K562 (cell line): ENCODE measurements at regions not wholly inside any gene's neighbourhood (a gene's known extent, or its start where the extent isn't known, plus 50 kb on each side); places are given as distances from the start of the nearest gene placed in this dataset.

Source experiments
- ATAC-seq: fragments of 200-7000 bp; cut with Tn5 transposase; 3 replicates; pipeline ENCODE4 v1.9.1; 2020; ENCODE audit warnings: moderate library complexity
- BruUV-seq: library from RNA; stranded (reverse); fragments of 400-500 nt; replicated peaks from 2 replicates; lab custom pipeline; 2021; lab: Mats Ljungman, UMichigan
- CTCF ChIA-PET: fragments of 300-600 bp; formaldehyde crosslinking; extraction: SDS; loops from one replicate; lab custom pipeline; 2021; ENCODE audit warnings: low intra/inter-chr PET ratio; lab: Yijun Ruan, JAX
- POLR2A ChIA-PET: fragments of 300-600, 350-650 bp; sonication (Branson Sonifier 250); formaldehyde crosslinking; extraction: SDS; loops from one replicate; lab custom pipeline; 2021; ENCODE audit warnings: antibody characterized with exemption, inconsistent platforms; lab: Yijun Ruan, JAX
- DNase-seq, 4 experiments: peaks; one replicate each; pipeline versions ENCODE4 v3.0.0 to v3.0.0-alpha.2; 2011 to 2018; ENCODE audit warnings: low spot score in 3 of 4, mixed read lengths in 3 of 4; ENCODE audit errors: extremely low read depth in 1 of 4
- FAIRE-seq: peaks from 2 replicates; lab custom pipeline; 2011; peaks lifted over from hg19 to GRCh38; lab: Jason Lieb, UNC
- H2AFZ ChIP-seq: 2 replicates; pipeline ENCODE4 v1.6.0; 2011; ENCODE audit warnings: low read depth, low read length, control low read depth, inconsistent platforms
- H3K27ac ChIP-seq: fragments of 200-600 bp; 3 replicates; pipeline ENCODE4 v1.8.0; 2011; ENCODE audit warnings: low read depth, mild to moderate bottlenecking, control low read depth, inconsistent platforms, low read length, moderate library complexity, mixed read lengths; ENCODE audit errors: extremely low read depth
- H3K27me3 ChIP-seq, 2 experiments: fragments of 300-600 bp in 1 of 2; 2 replicates in 1 of 2; 3 replicates in 1 of 2; pipeline versions ENCODE4 v1.6.0 to v1.8.0; 2011; ENCODE audit warnings: inconsistent platforms in 2 of 2, low read length in 2 of 2, mild to moderate bottlenecking in 1 of 2, mixed read lengths in 1 of 2, moderate library complexity in 1 of 2; ENCODE audit not compliant: control insufficient read depth in 2 of 2, insufficient read depth in 2 of 2
- H3K36me3 ChIP-seq: fragments of 300-600 bp; 3 replicates; pipeline ENCODE4 v1.8.0; 2011; ENCODE audit warnings: mild to moderate bottlenecking, low read length, inconsistent platforms; ENCODE audit not compliant: control insufficient read depth, insufficient read depth
- H3K4me1 ChIP-seq, 2 experiments: fragments of 200-600 bp in 1 of 2; replicated peaks in 1 of 2; 2 replicates in 1 of 2; 3 replicates in 1 of 2; pipeline versions ENCODE4 v1.5.1 to v1.8.0; 2011; ENCODE audit warnings: inconsistent platforms in 2 of 2, low read length in 2 of 2, mild to moderate bottlenecking in 1 of 2, mixed read lengths in 1 of 2, moderate library complexity in 1 of 2; ENCODE audit not compliant: control insufficient read depth in 2 of 2, insufficient read depth in 2 of 2
- H3K4me2 ChIP-seq: 2 replicates; pipeline ENCODE4 v1.6.1; 2011; ENCODE audit warnings: low read length, control low read depth, inconsistent platforms, mixed read lengths; ENCODE audit not compliant: insufficient read depth
- H3K4me3 ChIP-seq: fragments of 200-600 bp; sonication (generic), shearing (Covaris generic); 2 replicates; pipeline ENCODE4 v1.5.1; 2016; ENCODE audit warnings: control low read depth, inconsistent platforms
- H3K79me2 ChIP-seq: fragments of 200-600 bp; 3 replicates; pipeline ENCODE4 v1.8.0; 2011; ENCODE audit warnings: low read length, inconsistent platforms; ENCODE audit not compliant: control insufficient read depth, insufficient read depth
- H3K9ac ChIP-seq, 2 experiments: 2 replicates each; pipeline versions ENCODE4 v1.6.0 to v1.6.1; 2011; ENCODE audit warnings: low read depth in 2 of 2, low read length in 2 of 2, control low read depth in 1 of 2, inconsistent platforms in 1 of 2, mild to moderate bottlenecking in 1 of 2, mixed read lengths in 1 of 2; ENCODE audit not compliant: insufficient read depth in 1 of 2
- H3K9me1 ChIP-seq: one replicate; pipeline ENCODE4 v1.6.0; 2011; ENCODE audit warnings: inconsistent platforms, mild to moderate bottlenecking, low read length, moderate library complexity; ENCODE audit not compliant: control insufficient read depth, insufficient read depth
- H3K9me3 ChIP-seq: replicated peaks from 2 replicates; pipeline ENCODE4 v1.5.1; 2011; ENCODE audit warnings: low read depth, low read length, inconsistent platforms; ENCODE audit not compliant: control insufficient read depth, insufficient read depth
- H4K20me1 ChIP-seq: replicated peaks from 2 replicates; pipeline ENCODE4 v1.6.1; 2011; ENCODE audit warnings: low read length, inconsistent platforms, mixed read lengths; ENCODE audit not compliant: control insufficient read depth, insufficient read depth
- AFF4 ChIP-seq: sonication (generic); formaldehyde crosslinking; IDR thresholded peaks from 2 replicates; pipeline ENCODE4 v1.8.0; 2023; ENCODE audit warnings: mild to moderate bottlenecking, missing genetic modification reagents
- BDP1 ChIP-seq: IDR thresholded peaks from 3 replicates; pipeline ENCODE4 v1.6.1; 2011; ENCODE audit not compliant: insufficient read length, insufficient read depth
- BHLHE40 ChIP-seq: IDR thresholded peaks from 2 replicates; pipeline ENCODE4 v1.6.1; 2011; ENCODE audit warnings: low read length, improper control_type of control experiment
- CHD2 ChIP-seq: IDR thresholded peaks from 2 replicates; pipeline ENCODE4 v1.6.1; 2011; ENCODE audit warnings: low read depth, low read length
- CSDE1 ChIP-seq, 2 experiments: fragments of 450-650 bp; IDR thresholded peaks; 2 replicates each; pipeline ENCODE4 v1.6.1; 2016; ENCODE audit warnings: mild to moderate bottlenecking in 1 of 2
- FOXM1 ChIP-seq, 2 experiments: fragments of 450-650 bp in 1 of 2; sonication (generic) in 1 of 2; formaldehyde crosslinking in 1 of 2; IDR thresholded peaks; 2 replicates each; pipeline versions ENCODE4 v1.6.1 to v1.9.0; 2017 to 2022; ENCODE audit warnings: low read depth in 2 of 2, mild to moderate bottlenecking in 2 of 2, missing genetic modification reagents in 1 of 2, moderate library complexity in 1 of 2
- FOXP1 ChIP-seq: sonication (generic); formaldehyde crosslinking; IDR thresholded peaks from 2 replicates; pipeline ENCODE4 v1.8.0; 2022; ENCODE audit warnings: mild to moderate bottlenecking, missing genetic modification reagents
- HNRNPH1 ChIP-seq: fragments of 200-400 bp; formaldehyde crosslinking; optimal IDR thresholded peaks from 2 replicates; pipeline ENCODE3; 2017; ENCODE audit warnings: low read depth, mild to moderate bottlenecking, low read length, moderate library complexity
- SAFB2 ChIP-seq: fragments of 200-400 bp; formaldehyde crosslinking; IDR thresholded peaks from 2 replicates; pipeline ENCODE4 v1.6.1; 2018; ENCODE audit warnings: borderline replicate concordance, low read length, low read depth, moderate library complexity; ENCODE audit not compliant: severe bottlenecking
- SIRT6 ChIP-seq: IDR thresholded peaks from one replicate; pipeline ENCODE4 v1.6.1; 2012; ENCODE audit warnings: low read depth, mild to moderate bottlenecking, control low read depth, inconsistent platforms, low read length, moderate library complexity
- TAL1 ChIP-seq: fragments of 450-650 bp; IDR thresholded peaks from 2 replicates; pipeline ENCODE4 v1.6.1; 2016; ENCODE audit warnings: mild to moderate bottlenecking
- ZNF583 ChIP-seq: fragments of 250-450 bp; sonication (Bioruptor Pico); IDR thresholded peaks from 2 replicates; pipeline ENCODE4 v1.4.0; 2020
- ZNF764 ChIP-seq: fragments of 250-450 bp; sonication (Bioruptor Pico); IDR thresholded peaks from 2 replicates; pipeline ENCODE4 v1.4.0; 2020; ENCODE audit warnings: low read depth, mild to moderate bottlenecking, moderate library complexity
- in situ Hi-C: fragments of 300-500 bp; cut with MboI; formaldehyde crosslinking; loops from 4 replicates; pipeline ENCODE4 v1.15.0; 2018; ENCODE audit warnings: inconsistent platforms, mixed read lengths
- intact Hi-C: fragments of 100-400 bp; cut with micrococcal nuclease; formaldehyde crosslinking; loops from 2 replicates; pipeline ENCODE4 v1.14.2; 2022
- TF ChIP-seq, protein P1 (sequence below): fragments of 450-650 bp; IDR thresholded peaks from 2 replicates; pipeline ENCODE4 v1.6.1; 2018; ENCODE audit not compliant: partially characterized antibody
- TF ChIP-seq, protein P2 (sequence below): IDR thresholded peaks from 2 replicates; pipeline ENCODE4 v1.6.1; 2014; ENCODE audit warnings: antibody characterized with exemption

GRCh38 chr21:16519036-16519435, 789.3 kb downstream of the USP25 start (continued):
- TF ChIP-seq AFF4: no peak
- TF ChIP-seq BHLHE40: no peak
- TF ChIP-seq ZNF583 (CRISPR knock-in tag): no peak
- no peak for TF ChIP-seq TAL1
- no peak for TF ChIP-seq SIRT6
- TF ChIP-seq BDP1: no peak

GRCh38 chr21:16519644-16520043, 789.9 kb downstream of the USP25 start:
- Histone ChIP-seq H3K27me3 (no peaks in the 10 kb centered on the region), H3K4me3 (no peak overlapping the region), H3K9me1 (no peaks in the 10 kb centered on the region), H3K4me1 (no peaks in the 10 kb centered on the region), H3K9me3 (no peaks in the 10 kb centered on the region; the same call in 1 of the 2 replicates), H3K4me2 (no peak overlapping the region), H3K9ac (no peak overlapping the region), H3K79me2 (no peaks in the 10 kb centered on the region), H4K20me1 (no peaks in the 10 kb centered on the region), H3K36me3 (no peaks in the 10 kb centered on the region), H3K27ac (no peak overlapping the region), H2AFZ (no peak overlapping the region)
- CTCF ChIA-PET: no interaction called here
- ATAC-seq (no peak), DNase-seq (no peak), FAIRE-seq (no peak)
- POLR2A ChIA-PET: no interaction called here
- no TSS peak for BruUV-seq
- intact Hi-C loops: no loop called here
- in situ Hi-C loops: no loop called here
- TF ChIP-seq SAFB2 (no peak), HNRNPH1 (no peak), FOXM1 (IDR thresholded peaks at IDR 0.05; ENCODE audit: low read depth) (no peak), FOXM1 (CRISPR knock-in tag; IDR thresholded peaks at IDR 0.05; ENCODE audit: low read depth) (no peak), CSDE1 (IDR thresholded peaks at IDR 0.05) (no peak), ZNF764 (CRISPR knock-in tag) (no peak), CHD2 (no peak), FOXP1 (CRISPR knock-in tag) (no peak)
- TF ChIP-seq, protein P1, sequence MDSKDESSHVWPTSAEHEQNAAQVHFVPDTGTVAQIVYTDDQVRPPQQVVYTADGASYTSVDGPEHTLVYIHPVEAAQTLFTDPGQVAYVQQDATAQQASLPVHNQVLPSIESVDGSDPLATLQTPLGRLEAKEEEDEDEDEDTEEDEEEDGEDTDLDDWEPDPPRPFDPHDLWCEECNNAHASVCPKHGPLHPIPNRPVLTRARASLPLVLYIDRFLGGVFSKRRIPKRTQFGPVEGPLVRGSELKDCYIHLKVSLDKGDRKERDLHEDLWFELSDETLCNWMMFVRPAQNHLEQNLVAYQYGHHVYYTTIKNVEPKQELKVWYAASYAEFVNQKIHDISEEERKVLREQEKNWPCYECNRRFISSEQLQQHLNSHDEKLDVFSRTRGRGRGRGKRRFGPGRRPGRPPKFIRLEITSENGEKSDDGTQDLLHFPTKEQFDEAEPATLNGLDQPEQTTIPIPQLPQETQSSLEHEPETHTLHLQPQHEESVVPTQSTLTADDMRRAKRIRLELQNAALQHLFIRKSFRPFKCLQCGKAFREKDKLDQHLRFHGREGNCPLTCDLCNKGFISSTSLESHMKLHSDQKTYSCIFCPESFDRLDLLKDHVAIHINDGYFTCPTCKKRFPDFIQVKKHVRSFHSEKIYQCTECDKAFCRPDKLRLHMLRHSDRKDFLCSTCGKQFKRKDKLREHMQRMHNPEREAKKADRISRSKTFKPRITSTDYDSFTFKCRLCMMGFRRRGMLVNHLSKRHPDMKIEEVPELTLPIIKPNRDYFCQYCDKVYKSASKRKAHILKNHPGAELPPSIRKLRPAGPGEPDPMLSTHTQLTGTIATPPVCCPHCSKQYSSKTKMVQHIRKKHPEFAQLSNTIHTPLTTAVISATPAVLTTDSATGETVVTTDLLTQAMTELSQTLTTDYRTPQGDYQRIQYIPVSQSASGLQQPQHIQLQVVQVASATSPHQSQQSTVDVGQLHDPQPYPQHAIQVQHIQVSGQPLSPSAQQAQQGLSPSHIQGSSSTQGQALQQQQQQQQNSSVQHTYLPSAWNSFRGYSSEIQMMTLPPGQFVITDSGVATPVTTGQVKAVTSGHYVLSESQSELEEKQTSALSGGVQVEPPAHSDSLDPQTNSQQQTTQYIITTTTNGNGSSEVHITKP: no peak
- TF ChIP-seq, protein P2, sequence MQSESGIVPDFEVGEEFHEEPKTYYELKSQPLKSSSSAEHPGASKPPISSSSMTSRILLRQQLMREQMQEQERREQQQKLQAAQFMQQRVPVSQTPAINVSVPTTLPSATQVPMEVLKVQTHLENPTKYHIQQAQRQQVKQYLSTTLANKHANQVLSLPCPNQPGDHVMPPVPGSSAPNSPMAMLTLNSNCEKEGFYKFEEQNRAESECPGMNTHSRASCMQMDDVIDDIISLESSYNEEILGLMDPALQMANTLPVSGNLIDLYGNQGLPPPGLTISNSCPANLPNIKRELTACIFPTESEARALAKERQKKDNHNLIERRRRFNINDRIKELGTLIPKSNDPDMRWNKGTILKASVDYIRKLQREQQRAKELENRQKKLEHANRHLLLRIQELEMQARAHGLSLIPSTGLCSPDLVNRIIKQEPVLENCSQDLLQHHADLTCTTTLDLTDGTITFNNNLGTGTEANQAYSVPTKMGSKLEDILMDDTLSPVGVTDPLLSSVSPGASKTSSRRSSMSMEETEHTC: no peak
